HG03066 (cell line): ENCODE measurements at regions not wholly inside any gene's neighbourhood (a gene's known extent, or its start where the extent isn't known, plus 50 kb on each side); places are given as distances from the start of the nearest gene placed in this dataset.
"Not testable (repeated sequence)": the region's sequence is repeated elsewhere in the genome, so short reads cannot be mapped to it uniquely, and the experiment has no call there.

Experiments
- ATAC-seq: cut with Tn5 transposase; IDR thresholded peaks from one replicate; pipeline ENCODE4 v1.9.1; 2021; ENCODE audit warnings: low read depth; ENCODE audit not compliant: unreplicated experiment

GRCh38 chr1:119191325-119191724 is 50.9 kb upstream of the WARS2 start:
- no peak for ATAC-seq

- ATAC-seq = no peak
Measured at GRCh38 chr1:119204197-119204960, 63.9 kb upstream of the WARS2 start.

GRCh38 chr1:119204961-119205357 is 64.5 kb upstream of the WARS2 start:
- no peak for ATAC-seq

- ATAC-seq = no peak
Measured at GRCh38 chr1:119209061-119209460, 68.6 kb upstream of the WARS2 start.

- no peak for ATAC-seq
Measured at GRCh38 chr1:119209596-119210295, 69.3 kb upstream of the WARS2 start.

- no peak for ATAC-seq
Measured at GRCh38 chr1:119210296-119210649, 69.8 kb upstream of the WARS2 start.

- not testable (repeated sequence) for ATAC-seq
Measured at GRCh38 chr1:119213213-119213612, 72.8 kb upstream of the WARS2 start.

GRCh38 chr1:119214961-119215360 is 74.5 kb upstream of the WARS2 start:
- not testable (repeated sequence) for ATAC-seq

- no peak for ATAC-seq
Measured at GRCh38 chr1:119217309-119217828, 76.9 kb upstream of the WARS2 start.

- no peak for ATAC-seq
Measured at GRCh38 chr1:119219711-119220110, 79.3 kb upstream of the WARS2 start.

- no peak for ATAC-seq
Measured at GRCh38 chr1:119220991-119221390, 80.5 kb upstream of the WARS2 start.

GRCh38 chr1:119222271-119222670 is 81.8 kb upstream of the WARS2 start:
- no peak for ATAC-seq

GRCh38 chr1:119225265-119225664 is 84.8 kb upstream of the WARS2 start:
- ATAC-seq = no peak

GRCh38 chr1:119225831-119226230 is 85.4 kb upstream of the WARS2 start:
- no peak for ATAC-seq

GRCh38 chr1:119226321-119226720 is 85.9 kb upstream of the WARS2 start:
- no peak for ATAC-seq

GRCh38 chr1:119226913-119227312 is 86.5 kb upstream of the WARS2 start:
- ATAC-seq = no peak

- ATAC-seq = no peak
Measured at GRCh38 chr1:119227456-119227855, 87.0 kb upstream of the WARS2 start.

GRCh38 chr1:119228335-119229080 is 88.1 kb upstream of the WARS2 start:
- ATAC-seq = no peak

GRCh38 chr1:119235120-119235519 is 94.7 kb upstream of the WARS2 start:
- ATAC-seq = no peak

GRCh38 chr1:119245881-119246280 is 105.4 kb upstream of the WARS2 start:
- no peak for ATAC-seq

- no peak for ATAC-seq
Measured at GRCh38 chr1:119249283-119249682, 108.8 kb upstream of the WARS2 start.
